ENCODE measurements at regions not wholly inside any gene's neighbourhood (a gene's known extent, or its start where the extent isn't known, plus 50 kb on each side); places are given as distances from the start of the nearest gene placed in this dataset.
"Not testable (repeated sequence)": the region's sequence is repeated elsewhere in the genome, so short reads cannot be mapped to it uniquely, and the experiment has no call there.

DNA sequence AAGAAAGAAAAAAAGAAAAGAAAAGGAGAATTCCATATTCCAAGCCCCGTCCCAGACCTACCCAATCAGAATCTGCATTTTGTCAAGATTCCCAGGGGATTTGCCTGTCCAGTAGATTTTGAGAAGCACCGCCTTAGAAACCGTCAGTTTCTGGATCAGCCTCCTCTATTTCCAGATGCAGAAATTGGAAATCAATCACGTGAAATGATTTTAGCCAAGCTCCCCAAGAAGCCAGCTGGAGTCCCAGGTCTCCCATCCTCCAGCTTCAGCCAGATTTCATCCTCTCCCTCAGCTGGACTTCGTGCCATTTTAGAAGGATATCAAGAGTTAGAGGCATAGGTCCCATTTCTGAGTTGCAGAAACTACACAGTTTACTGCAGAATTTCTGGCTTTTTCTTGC is 629.3 kb downstream of the MID1IP1 start:
- TF ChIP-seq, protein P1, sequence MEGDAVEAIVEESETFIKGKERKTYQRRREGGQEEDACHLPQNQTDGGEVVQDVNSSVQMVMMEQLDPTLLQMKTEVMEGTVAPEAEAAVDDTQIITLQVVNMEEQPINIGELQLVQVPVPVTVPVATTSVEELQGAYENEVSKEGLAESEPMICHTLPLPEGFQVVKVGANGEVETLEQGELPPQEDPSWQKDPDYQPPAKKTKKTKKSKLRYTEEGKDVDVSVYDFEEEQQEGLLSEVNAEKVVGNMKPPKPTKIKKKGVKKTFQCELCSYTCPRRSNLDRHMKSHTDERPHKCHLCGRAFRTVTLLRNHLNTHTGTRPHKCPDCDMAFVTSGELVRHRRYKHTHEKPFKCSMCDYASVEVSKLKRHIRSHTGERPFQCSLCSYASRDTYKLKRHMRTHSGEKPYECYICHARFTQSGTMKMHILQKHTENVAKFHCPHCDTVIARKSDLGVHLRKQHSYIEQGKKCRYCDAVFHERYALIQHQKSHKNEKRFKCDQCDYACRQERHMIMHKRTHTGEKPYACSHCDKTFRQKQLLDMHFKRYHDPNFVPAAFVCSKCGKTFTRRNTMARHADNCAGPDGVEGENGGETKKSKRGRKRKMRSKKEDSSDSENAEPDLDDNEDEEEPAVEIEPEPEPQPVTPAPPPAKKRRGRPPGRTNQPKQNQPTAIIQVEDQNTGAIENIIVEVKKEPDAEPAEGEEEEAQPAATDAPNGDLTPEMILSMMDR (IDR thresholded peaks at IDR 0.05; ENCODE audit: low read depth, low read length, missing control alignments), result no peak
- in situ Hi-C loops (cut with HindIII; ENCODE audit: low sequenced_read_pairs), result no loop called here

DNA sequence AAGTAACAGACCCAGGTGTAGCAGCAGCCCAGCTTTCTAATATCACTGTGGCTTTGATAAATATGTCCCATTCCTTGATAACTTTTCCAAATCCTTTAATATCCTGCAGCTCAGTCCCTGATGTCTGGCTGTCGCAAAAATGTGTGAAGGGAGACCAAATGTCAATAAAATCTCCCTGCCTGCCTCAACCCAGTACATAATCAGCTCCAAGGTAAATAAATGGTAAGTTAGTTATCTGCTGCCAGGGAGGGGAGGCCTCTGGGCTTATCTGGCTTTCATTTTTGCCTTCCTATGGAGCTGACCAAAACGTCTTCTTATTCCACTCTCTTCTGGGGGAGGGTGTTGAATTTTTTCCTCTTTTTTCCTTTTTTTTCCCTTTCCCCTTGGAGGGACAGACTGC is 630.6 kb downstream of the MID1IP1 start:
- DNase-seq (ENCODE audit: low read depth), result no peak
- in situ Hi-C loops (cut with HindIII; ENCODE audit: low sequenced_read_pairs), result no loop called here
- TF ChIP-seq, protein P1 (IDR thresholded peaks at IDR 0.05; ENCODE audit: low read depth, low read length, missing control alignments), result no peak

More for the DNA sequence above, 629.3 kb downstream of the MID1IP1 start:
- DNase-seq (ENCODE audit: low read depth), result no peak
- no peak overlapping the region for H3K4me3 ChIP-seq (ENCODE audit: low read depth, low read length)

DNA sequence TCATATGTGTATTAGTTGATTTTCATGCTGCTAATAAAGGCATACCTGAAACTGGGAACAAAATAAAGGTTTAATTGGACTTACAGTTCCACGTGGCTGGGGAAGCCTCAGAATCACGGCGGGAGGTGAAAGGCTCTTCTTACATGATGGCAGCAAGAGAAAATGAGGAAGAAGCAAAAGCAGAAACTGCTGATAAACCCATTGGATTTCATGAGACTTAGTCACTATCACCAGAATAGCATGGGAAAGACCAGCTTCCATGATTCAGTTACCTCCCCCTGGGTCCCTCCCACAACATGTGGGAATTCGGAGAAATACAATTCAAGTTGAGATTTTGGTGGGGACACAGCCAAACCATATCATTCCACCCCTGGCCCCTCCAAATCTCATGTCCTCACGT is 633.4 kb downstream of the MID1IP1 start:
- in situ Hi-C loops (cut with HindIII; ENCODE audit: low sequenced_read_pairs); DNase-seq (ENCODE audit: low read depth); H3K4me3 ChIP-seq (ENCODE audit: low read depth, low read length): not testable (repeated sequence)

More for the DNA sequence above, 630.6 kb downstream of the MID1IP1 start:
- H3K4me3 ChIP-seq (ENCODE audit: low read depth, low read length), result no peak overlapping the region

DNA sequence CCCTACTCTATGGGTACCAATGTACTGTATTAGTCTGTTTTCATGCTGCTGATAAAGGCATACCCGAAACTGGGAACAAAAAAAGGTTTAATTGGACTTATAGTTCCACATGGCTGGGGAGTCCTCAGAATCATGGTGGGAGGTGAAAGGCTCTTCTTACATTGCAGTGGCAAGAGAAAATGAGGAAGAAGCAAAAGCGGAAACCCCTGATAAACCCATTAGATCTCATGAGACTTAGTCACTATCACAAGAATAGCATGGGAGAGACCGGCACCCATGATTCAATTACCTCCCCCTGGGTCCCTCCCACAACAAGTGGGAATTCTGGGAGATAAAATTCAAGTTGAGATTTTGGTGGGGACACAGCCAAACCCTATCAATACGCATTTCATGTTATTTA is 635.3 kb downstream of the MID1IP1 start:
- H3K4me3 ChIP-seq (ENCODE audit: low read depth, low read length); in situ Hi-C loops (cut with HindIII; ENCODE audit: low sequenced_read_pairs); DNase-seq (ENCODE audit: low read depth): not testable (repeated sequence)

DNA sequence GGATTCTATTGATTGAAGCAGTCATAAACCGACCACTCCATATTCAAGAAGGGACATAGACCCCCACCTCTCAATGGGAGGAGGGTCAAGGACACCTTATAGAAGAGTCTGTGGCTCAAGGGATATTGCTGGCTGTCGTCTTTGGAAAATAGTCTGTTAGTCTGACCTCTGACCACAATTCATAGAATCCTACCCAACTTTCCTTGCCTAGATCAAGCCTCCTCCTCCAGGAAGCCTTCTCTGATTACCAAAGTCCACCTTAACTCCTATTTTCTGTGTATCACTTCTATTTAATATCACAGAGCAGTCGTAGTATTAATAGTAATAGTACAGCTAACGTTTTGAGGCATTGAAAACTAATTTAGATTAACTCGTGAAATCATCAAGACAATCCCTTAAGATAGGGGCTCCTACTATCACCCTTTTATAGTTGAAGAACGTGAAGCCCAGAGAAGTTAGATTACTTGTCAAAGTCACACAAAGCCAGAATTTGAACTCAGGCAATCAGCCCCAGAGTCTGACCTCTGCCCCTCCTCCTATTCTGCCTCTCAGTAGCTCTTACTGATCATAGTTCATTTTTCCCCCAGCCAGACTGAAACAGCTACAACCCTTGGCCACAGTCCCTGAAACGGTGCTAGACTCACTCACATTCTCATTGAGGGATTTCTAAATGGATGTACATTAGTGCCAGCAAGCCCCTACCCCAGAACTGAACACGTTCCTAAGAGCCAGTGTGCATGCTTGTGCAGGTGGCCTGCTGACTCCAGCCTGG is 636.6 kb downstream of the MID1IP1 start:
- TF ChIP-seq, protein P1 (IDR thresholded peaks at IDR 0.05; ENCODE audit: low read depth, low read length, missing control alignments), result no peak
- no peak overlapping the region for H3K4me3 ChIP-seq (ENCODE audit: low read depth, low read length)
- in situ Hi-C loops (cut with HindIII; ENCODE audit: low sequenced_read_pairs), result no loop called here
- no peak for DNase-seq (ENCODE audit: low read depth)

DNA sequence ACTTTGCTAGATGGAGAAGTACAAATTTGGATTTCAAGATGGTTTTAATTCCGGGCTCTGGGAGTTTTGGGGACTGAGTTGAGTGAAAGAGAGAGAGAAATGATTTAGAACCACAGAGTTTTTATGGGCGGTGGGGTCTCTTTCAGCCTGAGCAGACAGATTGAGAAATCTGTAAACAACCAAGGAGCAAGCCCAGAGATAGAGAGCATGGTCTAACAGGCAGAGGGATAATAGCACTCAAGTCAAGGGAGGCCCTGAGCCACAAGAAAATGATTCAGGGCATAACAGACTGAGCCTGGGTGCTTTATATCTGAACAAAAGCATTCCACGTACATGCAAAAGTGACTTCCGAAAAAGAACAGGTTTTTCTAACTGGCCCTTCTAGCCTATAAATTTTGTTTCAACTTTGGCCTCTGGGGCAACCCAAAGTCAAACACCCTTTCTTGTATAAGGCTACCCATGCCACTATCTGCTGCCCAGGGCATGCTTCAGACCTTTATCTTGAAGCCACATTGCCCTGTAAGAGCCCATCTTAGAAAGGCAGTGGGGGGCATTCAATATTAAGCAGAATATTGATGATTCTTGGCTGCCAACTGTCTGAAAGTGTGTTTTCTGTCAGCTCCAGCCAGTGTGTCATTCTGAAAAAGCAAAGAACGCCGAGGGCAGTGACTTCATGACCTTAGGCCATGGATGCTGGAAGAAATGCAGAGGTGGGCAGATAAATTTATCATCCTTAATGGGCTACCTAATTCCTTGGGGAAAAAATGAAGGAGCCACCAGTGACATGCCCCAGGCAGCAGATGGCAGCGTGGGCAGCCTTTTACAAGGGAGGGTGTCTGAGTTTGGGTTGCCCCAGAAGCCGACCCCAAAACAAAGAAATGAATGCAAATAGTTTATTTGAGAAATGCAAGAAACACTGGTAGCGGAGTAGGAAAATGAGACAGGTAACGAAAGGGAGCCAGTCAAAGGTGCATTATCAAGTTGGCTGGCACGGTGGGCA is 637.6 kb downstream of the MID1IP1 start:
- TF ChIP-seq, protein P1 (IDR thresholded peaks at IDR 0.05; ENCODE audit: low read depth, low read length, missing control alignments), result peak; percentile 16
- in situ Hi-C loops (cut with HindIII; ENCODE audit: low sequenced_read_pairs), result no loop called here
- no peak overlapping the region for H3K4me3 ChIP-seq (ENCODE audit: low read depth, low read length)
- no peak for DNase-seq (ENCODE audit: low read depth)

DNA sequence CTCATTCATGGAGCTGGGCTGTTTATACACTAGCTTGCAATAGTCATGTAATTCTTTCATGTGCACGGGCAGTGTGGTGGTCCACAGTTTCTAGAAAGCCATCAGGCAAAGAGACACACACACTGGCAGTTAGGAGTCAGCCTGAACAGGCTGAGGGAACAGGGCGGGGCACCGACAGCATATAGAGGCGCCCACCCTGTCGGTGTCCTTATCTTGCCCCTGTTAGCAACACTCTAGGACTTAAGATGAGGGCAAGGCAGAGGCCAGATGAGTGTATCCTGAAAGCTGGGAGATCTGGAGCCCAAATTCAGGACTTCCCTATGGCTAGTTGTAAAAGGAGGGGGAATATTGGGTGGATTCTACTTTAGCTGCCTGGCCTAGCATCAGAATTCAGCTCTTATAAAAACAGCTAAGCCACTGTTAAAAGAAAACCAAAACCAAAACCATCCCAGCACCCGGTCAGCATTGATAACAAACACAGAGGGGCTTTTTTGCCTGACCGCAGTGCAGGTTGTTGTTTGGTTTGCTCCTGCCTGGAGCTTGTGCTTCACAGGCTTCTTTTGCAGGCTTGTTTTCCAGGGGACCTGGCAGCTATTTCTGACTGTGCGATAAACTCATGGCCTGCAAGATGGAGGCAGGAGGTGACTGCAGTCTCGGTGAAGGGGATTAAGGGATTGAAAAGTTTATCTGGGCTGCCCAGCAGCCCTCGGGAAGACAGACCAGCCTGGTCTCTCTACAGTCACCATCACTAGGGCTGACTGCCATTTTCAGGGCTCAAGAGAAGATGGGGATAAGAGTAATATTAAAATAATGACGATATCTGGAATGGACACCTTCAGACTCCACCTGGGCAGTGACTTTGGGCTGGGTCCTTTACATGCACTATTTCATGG is 638.9 kb downstream of the MID1IP1 start:
- DNase-seq (ENCODE audit: low read depth), result no peak
- TF ChIP-seq, protein P1 (IDR thresholded peaks at IDR 0.05; ENCODE audit: low read depth, low read length, missing control alignments), result no peak
- H3K4me3 ChIP-seq (ENCODE audit: low read depth, low read length), result no peak overlapping the region
- in situ Hi-C loops (cut with HindIII; ENCODE audit: low sequenced_read_pairs), result no loop called here
